Activated CD4-positive, alpha-beta T cell treated with anti-CD3 and anti-CD28 coated beads, Interleukin-2, Interleukin-6, amounts not matched to agents 100 ng/mL and 50 ng/mL, durations not matched to agents 16 hours and 8 hours (primary cell): ENCODE measurements at regions not wholly inside any gene's neighbourhood (a gene's known extent, or its start where the extent isn't known, plus 50 kb on each side); places are given as distances from the start of the nearest gene placed in this dataset.
"Not testable (repeated sequence)": the region's sequence is repeated elsewhere in the genome, so short reads cannot be mapped to it uniquely, and the experiment has no call there.

Experiments
- DNase-seq: peaks from one replicate; pipeline ENCODE4 v3.0.0-alpha.2; 2020

DNA sequence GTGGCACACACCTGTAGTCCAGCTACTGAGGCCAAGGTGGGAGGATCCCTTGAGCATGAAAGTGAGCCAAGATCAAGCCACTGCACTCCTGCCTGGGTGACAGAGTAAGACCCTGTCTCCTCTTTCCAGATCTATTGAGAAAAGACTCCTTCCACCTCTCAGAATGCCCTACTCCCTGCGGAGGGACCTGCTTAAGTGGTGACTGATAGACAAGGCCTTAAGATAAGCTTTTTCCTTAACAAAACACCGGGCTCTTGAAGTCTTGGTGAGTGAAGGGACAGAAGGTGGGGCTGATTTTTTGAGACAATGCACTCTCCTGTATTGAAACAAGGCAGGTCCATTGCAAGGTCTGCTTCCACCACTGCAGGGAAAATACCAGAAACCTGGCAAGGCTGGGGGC, 338.4 kb upstream of the FRG2C start:
- DNase-seq = no peak

GRCh38 chr3:75327453-75327852, 336.7 kb upstream of the FRG2C start:
- no peak for DNase-seq

GRCh38 chr3:75329476-75330097, 334.5 kb upstream of the FRG2C start:
- DNase-seq = no peak

- DNase-seq = not testable (repeated sequence)
Measured at GRCh38 chr3:75330446-75330845, 333.7 kb upstream of the FRG2C start.

DNA sequence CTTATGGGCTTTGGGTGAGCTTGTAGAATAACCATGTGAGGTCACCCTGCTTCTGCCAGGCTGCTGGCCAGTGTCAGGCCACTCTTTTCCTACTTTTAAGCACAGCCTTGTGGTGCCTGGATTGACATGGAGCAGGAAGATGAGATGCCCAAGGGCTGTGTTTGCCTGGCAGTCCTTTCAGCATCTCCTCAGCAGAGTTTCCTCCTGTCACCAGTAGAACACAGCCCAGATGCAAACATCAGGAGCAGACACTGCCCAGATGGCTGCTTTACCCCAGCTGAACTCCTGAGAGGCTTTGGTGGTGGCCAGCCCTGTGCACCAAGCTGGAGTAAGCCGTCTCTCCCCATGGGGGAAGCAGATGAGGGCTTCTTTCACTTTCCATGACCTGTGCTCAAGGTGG, 332.0 kb upstream of the FRG2C start:
- DNase-seq = not testable (repeated sequence)

DNA sequence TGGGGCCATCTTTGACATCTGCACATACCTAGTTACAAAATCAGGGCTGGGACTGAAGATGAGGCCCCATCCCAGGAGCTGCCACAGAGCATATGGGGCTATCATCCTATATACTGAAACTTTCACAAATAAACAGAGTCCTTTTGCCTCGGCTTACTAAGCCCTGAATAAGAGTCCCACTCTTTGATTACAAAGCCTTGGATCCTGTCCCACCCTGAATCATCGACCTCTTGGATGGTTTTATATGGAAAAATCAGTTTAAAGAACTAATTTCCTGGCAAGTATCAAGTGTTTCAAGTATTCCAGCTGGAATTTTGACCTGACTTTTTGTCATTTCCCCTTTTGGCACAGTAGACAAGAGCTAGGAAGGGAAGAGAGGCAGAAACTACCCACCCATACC, 331.3 kb upstream of the FRG2C start:
- DNase-seq = no peak

DNA sequence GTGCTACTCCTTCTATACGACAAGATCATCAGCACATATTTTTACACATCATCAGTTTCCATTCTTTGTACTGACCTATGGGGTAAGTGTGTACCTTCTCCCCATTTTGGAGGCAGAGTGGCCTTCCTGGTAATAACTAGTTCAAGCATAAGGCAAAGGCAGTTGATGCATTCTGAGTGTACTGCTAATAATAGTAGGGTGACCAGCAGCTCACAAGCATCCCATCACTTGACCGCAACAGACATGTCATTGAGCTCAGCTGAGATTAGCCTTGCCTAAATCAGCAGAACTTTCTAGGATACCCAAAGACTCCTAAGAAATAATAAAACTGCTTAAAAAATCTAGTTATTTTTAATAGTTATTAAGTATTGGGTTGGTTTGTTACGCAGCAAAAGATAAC, 329.8 kb upstream of the FRG2C start:
- DNase-seq = no peak

GRCh38 chr3:75337226-75337900, 326.8 kb upstream of the FRG2C start:
- no peak for DNase-seq

DNA sequence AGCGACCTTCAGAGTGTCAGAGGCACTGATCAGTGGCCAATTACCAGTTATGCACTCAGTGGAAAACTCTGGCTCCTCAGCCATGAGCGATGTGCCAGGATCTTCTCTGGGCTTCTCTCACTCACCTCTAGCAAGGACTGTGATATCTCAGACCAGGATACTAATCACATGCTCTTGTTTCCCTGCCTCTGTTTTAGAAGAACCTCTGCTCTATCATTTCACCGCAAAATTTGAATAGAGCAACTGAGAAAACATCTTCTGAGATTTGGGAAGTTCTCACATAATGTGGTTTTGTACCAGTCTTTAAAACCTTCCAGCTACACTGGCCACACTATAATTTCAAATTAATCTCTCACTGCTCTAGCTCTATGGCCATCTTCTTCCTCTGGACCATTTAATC, 325.8 kb upstream of the FRG2C start:
- no peak for DNase-seq

- DNase-seq = no peak
Measured at GRCh38 chr3:75341324-75342067, 322.6 kb upstream of the FRG2C start.

- no peak for DNase-seq
Measured at GRCh38 chr3:75342425-75342824, 321.7 kb upstream of the FRG2C start.

DNA sequence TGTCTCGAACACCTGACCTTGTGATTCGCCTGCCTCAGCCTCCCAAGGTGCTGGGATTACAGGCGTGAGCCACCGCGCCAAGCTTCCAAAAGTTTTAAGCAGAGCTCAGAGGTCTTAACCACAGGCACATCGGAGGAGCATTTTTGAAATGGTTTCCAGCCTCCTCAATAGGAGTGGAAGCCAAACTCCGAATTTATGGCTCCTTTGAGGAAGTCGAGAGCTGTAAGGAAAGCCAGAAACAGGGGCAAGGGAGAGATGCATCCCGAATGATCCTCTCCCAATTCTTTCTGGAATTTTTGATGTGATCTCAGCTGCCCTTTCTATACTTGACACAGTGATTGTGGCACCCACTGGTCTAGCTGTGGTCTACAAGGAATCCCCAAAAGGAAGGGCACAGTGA, 313.6 kb upstream of the FRG2C start:
- not testable (repeated sequence) for DNase-seq

- DNase-seq = peak; percentile 67
Measured at GRCh38 chr3:75362086-75362784, 301.9 kb upstream of the FRG2C start.

DNA sequence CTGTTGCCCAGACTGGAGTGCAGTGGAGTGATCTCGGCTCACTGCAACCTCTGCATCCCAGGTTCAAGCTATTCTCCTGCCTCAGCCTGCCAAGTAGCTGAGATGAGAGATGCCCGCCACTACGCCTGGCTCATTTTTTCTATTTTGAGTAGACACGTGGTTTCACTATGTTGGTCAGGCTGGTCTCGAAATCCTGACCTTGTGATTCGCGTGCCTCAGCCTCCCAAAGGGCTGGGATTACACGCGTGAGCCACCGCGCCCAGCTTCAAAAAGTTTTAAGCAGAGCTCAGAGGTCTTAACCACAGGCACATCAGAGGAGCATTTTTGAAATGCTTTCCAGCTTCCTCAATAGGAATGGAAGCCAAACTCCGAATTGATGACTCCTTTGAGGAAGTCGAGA, 291.2 kb upstream of the FRG2C start:
- DNase-seq = not testable (repeated sequence)

DNA sequence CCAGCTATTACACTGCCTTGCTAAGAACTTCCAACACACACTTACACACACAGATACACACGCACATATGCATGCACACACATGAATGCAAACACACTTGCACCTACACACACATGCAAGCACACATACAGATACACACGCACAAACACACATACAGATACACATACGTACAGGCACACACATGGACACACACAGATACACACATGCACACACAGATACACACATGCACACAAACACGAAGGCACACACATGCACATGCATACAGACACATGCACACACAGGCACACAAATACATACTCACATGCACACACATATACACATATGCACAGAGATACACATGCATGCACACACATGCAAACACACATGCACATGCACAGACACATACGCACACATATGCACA, 284.3 kb upstream of the FRG2C start:
- not testable (repeated sequence) for DNase-seq

DNA sequence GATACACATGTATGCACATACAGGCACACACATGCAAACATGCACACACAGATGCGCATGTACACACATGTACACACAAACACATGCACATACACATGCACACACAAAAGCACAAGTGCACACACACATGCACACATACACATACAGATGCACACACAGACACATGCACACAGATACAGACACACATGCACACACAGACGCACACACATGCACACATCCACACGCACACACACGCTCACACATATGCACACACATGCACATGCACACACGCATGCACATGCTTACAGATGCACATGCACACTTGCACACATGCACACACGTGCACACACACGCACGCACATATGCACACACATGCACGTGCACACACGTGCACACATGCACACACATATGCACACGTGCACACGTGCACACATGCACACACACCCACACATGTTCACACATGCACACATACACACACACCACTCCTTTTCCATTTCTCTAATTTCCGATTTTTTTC, 283.8 kb upstream of the FRG2C start:
- no peak for DNase-seq

GRCh38 chr3:75384016-75384415, 280.1 kb upstream of the FRG2C start:
- DNase-seq = not testable (repeated sequence)

DNA sequence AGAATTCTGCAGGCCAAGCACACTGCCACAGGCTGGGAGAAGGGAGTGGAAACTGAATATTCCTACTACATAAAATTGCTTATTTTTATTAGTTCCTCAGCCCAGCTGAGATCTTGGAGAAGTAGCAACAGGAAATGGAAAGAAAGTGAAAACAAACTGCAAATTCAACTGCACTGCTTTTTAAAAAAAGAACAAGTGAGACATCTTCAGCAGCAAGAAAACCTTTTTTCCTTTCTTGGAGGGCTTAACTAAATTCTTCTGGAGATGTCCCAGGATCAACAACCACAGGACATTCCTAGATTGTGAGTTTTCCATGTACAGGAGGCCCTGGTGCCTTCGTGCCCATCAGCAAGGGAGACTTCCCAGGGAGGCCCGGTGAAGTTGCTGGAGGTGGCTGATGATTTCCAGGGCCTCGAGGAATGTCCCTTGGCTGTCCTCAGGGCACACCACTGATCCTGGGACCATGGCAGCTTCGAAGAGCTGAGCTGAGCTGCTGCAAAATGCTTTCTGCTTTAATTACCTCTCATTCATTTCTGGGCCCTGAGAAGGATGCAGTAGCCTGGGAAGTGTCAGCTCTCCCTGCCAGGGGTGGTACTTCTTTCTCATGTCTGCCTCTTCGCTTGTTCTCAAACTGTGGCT, 275.5 kb upstream of the FRG2C start:
- not testable (repeated sequence) for DNase-seq

DNA sequence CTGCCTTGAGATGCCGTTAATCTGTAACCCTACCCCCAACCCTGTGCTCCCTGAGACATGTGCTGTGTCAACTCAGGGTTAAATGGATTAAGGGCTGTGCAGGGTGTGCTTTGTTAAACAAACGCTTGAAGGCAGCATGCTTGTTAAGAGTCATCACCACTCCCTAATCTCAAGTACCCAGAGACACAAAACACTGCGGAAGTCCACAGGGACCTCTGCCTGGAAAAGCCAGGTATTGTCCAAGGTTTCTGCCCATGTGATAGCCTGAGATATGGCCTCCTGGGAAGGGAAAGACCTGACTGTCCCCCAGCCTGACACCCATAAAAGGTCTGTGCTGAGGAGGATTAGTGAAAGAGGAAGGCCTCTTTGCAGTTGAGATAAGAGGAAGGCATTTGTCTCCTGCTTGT, 270.8 kb upstream of the FRG2C start:
- DNase-seq = not testable (repeated sequence)

- DNase-seq = not testable (repeated sequence)
Measured at GRCh38 chr3:75394102-75394501, 270.0 kb upstream of the FRG2C start.

DNA sequence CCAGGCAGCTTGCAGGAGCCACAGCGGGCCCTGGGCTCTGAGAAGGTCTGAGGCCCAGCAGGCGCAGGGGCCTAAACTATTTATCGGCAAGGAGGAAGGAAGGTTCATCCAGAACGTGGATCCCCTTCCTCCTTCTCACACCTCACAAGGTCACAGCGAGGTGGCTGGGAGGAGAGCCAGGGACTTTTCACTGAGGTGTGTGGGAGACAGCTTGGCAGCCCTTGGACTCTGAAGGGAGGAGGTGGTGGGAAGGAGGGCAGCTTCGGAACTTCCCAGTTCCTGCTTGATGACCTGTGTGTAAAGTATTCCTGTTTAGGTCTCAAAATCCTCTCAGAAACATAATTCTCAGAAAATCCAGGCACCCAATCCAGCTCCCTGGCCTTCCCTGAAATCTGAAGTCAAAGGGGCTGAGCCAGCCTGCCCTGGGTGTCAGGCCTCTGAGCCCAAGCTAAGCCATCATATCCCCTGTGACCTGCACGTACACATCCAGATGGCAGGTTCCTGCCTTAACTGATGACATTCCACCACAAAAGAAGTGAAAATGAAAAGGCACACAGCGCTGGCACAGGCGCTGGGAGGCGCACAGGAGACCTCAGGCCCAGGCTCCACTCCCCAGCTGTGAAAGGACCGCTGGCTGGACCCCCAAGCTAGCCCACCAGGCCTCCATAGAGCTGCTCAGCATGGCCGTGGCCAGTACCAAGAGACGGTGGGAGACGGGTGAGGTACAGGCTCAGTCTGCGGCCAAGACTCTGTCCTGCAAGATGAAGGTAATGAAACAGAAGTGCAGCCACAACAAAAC, 269.4 kb upstream of the FRG2C start:
- DNase-seq = not testable (repeated sequence)
